Stimulated activated CD8-positive, alpha-beta memory T cell treated with anti-CD3 and anti-CD28 coated beads, Interleukin-12 subunit alpha, Interleukin-12 subunit beta, amount 100 ng/mL, for 4 hours (primary cell): ENCODE measurements at regions not wholly inside any gene's neighbourhood (a gene's known extent, or its start where the extent isn't known, plus 50 kb on each side); places are given as distances from the start of the nearest gene placed in this dataset.
"Not testable (repeated sequence)": the region's sequence is repeated elsewhere in the genome, so short reads cannot be mapped to it uniquely, and the experiment has no call there.

ENCODE experiments used
- DNase-seq: peaks from one replicate; pipeline ENCODE4 v3.0.0-alpha.2; 2020; ENCODE audit warnings: low read depth

- not testable (repeated sequence) for DNase-seq
Observed at GRCh38 chr1:25171013-25171412, 61.3 kb downstream of the SYF2 start.

- no peak for DNase-seq
Observed at GRCh38 chr1:25170439-25170838, 61.9 kb downstream of the SYF2 start.

GRCh38 chr1:25169610-25170009 lies 62.7 kb downstream of the SYF2 start:
- DNase-seq = no peak

- no peak for DNase-seq
Observed at GRCh38 chr1:25169168-25169567, 63.1 kb downstream of the SYF2 start.

- no peak for DNase-seq
Observed at GRCh38 chr1:25168193-25169071, 63.9 kb downstream of the SYF2 start.

GRCh38 chr1:25167269-25168192 lies 64.8 kb downstream of the SYF2 start:
- no peak for DNase-seq

- DNase-seq = no peak
Observed at GRCh38 chr1:25166847-25167246, 65.5 kb downstream of the SYF2 start.

- no peak for DNase-seq
Observed at GRCh38 chr1:25163986-25164385, 68.3 kb downstream of the SYF2 start.

- DNase-seq = no peak
Observed at GRCh38 chr1:25161981-25162380, 70.3 kb downstream of the SYF2 start.

GRCh38 chr1:25157846-25158245 lies 74.5 kb downstream of the SYF2 start:
- DNase-seq = no peak

GRCh38 chr1:25150985-25151495 lies 81.3 kb downstream of the SYF2 start:
- DNase-seq = no peak

- no peak for DNase-seq
Observed at GRCh38 chr1:25148673-25149300, 83.5 kb downstream of the SYF2 start.

GRCh38 chr1:25146451-25146855 lies 85.8 kb downstream of the SYF2 start:
- DNase-seq = no peak

- DNase-seq = no peak
Observed at GRCh38 chr1:25145775-25146393, 86.4 kb downstream of the SYF2 start.

GRCh38 chr1:25140073-25140797 lies 92.1 kb downstream of the SYF2 start:
- DNase-seq = no peak

- DNase-seq = no peak
Observed at GRCh38 chr1:25137521-25138395, 94.5 kb downstream of the SYF2 start.

GRCh38 chr1:25137106-25137505 lies 95.2 kb downstream of the SYF2 start:
- no peak for DNase-seq

GRCh38 chr1:25135909-25136308 lies 96.4 kb downstream of the SYF2 start:
- no peak for DNase-seq

- no peak for DNase-seq
Observed at GRCh38 chr1:25134801-25135461, 97.4 kb downstream of the SYF2 start.

GRCh38 chr1:25134307-25134706 lies 98.0 kb downstream of the SYF2 start:
- no peak for DNase-seq
